ENCODE measurements at regions not wholly inside any gene's neighbourhood (a gene's known extent, or its start where the extent isn't known, plus 50 kb on each side); places are given as distances from the start of the nearest gene placed in this dataset.

DNA sequence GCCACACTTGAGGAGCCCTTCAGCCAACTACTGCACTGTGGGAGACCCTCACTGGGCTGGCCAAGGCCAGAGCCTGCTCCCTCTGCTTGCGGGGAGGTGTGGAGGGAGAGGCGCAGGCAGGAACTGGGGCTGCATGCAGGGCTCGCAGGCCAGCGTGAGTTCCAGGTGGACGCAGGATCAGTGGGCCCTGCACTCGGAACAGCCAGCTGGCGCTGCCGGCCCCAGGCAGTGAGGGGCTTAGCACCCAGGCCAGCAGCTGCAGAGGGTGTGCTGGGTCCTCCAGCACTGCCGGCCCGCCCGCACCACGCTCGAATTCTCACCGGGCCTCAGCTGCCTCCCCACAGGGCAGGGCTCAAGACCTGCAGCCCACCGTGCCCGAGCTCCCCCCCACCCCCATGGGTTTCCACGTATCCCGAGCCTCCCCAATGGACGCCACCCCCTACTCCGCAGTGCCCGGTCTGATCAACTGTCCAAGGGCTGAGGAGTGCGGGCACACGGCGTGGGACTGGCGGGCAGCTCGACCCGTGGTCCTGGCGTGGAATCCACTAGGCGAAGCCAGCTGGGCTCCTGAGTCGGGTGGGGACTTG is 1293.8 kb upstream of the PCDH9 start:
- TF ChIP-seq, protein P1, sequence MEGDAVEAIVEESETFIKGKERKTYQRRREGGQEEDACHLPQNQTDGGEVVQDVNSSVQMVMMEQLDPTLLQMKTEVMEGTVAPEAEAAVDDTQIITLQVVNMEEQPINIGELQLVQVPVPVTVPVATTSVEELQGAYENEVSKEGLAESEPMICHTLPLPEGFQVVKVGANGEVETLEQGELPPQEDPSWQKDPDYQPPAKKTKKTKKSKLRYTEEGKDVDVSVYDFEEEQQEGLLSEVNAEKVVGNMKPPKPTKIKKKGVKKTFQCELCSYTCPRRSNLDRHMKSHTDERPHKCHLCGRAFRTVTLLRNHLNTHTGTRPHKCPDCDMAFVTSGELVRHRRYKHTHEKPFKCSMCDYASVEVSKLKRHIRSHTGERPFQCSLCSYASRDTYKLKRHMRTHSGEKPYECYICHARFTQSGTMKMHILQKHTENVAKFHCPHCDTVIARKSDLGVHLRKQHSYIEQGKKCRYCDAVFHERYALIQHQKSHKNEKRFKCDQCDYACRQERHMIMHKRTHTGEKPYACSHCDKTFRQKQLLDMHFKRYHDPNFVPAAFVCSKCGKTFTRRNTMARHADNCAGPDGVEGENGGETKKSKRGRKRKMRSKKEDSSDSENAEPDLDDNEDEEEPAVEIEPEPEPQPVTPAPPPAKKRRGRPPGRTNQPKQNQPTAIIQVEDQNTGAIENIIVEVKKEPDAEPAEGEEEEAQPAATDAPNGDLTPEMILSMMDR (IDR thresholded peaks at IDR 0.05): no peak
- TF ChIP-seq POLR2AphosphoS5 (IDR thresholded peaks at IDR 0.05) (no peak), EP300 (IDR thresholded peaks at IDR 0.05) (no peak), POLR2A (IDR thresholded peaks at IDR 0.05) (no peak)
- Histone ChIP-seq H3K4me1 (no peaks in the 10 kb centered on the region), H3K9me3 (peaks cover 0 to 26% (median 3%) of the 10 kb centered on the region in 4 donors), H3K27me3 (no peaks in the 10 kb centered on the region), H3K27ac (no peak overlapping the region), H3K36me3 (no peaks in the 10 kb centered on the region), H3K4me3 (no peak overlapping the region)
- DNase-seq (peak in 1 of 2 donors; percentile 70), ATAC-seq (ENCODE audit: low FRiP score in 2 of 2) (peak in 1 of 2 donors; percentile 30)
- WGBS, 2 donors: 81 to 93% methylated on average over 11 to 29 of the region's 30 CpGs

DNA sequence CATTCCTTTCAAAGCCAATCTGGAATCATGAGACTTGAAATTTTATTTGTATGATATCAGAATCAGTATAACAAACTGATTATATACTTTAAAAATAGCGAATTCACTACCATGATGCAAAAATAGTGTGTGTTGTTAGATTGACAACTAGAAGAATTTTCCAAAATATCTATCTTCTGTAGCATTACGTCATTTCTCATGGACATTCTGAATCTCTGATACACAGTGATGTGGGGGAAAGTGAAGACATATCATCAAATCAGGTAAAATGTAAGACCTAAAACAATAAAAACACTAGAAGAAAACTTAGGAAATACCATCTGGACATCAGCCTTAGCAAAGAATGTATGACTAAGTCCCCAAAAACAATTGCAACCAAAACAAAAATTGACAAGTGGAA is 1292.0 kb upstream of the PCDH9 start:
- H3K27ac ChIP-seq: no peak overlapping the region
- TF ChIP-seq, protein P1 (IDR thresholded peaks at IDR 0.05): no peak
- TF ChIP-seq POLR2AphosphoS5 (IDR thresholded peaks at IDR 0.05): no peak
- TF ChIP-seq EP300 (IDR thresholded peaks at IDR 0.05): no peak
- no peak for TF ChIP-seq POLR2A (IDR thresholded peaks at IDR 0.05)
- H3K27me3 ChIP-seq: no peaks in the 10 kb centered on the region
- H3K4me1 ChIP-seq: no peaks in the 10 kb centered on the region
- H3K36me3 ChIP-seq: no peaks in the 10 kb centered on the region
- peaks cover 0 to 14% (median 3%) of the 10 kb centered on the region in 4 donors for H3K9me3 ChIP-seq
- DNase-seq (no peak), ATAC-seq (ENCODE audit: low FRiP score in 2 of 2) (no peak)
- 44 to 86% methylated on average over 2 of the region's 2 CpGs for WGBS, 2 donors
- no peak overlapping the region for H3K4me3 ChIP-seq

DNA sequence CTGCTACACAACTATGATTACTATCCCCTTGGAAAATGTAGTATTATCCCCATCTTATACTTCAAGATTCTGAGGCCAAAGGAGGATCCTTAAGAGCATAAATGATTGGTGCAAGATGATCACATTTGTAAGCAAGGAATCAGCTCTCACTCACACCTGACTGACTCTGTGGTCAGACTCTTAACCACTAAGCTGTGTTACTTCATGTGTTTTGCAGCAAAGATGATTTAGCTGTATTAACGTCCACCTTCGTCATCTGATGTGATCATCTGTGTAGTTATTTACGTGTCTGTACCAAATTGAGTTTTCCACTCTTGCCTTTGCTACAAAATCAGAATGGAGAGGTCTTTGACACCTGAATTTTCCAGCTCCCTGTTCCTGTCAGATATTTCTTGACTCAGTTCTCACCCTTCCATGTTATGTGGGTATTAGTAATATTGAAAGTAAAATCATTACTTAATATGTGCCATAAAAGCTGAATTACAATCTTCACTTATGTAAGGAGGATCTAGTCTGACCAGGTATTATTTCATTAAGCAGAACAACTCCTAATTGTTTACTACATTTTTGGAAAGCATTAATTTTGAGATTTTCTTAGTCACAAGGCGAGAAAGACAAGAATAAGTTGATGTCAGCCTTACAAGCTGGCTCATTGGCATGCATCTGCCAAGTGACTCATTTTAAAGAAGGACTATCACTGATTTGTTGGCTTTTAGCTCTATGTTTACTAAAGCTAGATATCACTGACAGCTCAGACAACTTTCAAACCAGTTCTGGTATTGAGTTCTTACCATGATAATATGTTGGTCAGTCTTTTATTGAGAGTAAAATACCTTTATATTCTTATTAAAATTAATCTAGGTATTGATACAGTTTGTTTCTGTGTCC is 1279.8 kb upstream of the PCDH9 start:
- H3K9me3 ChIP-seq: peaks cover 0 to 5% (median 0%) of the 10 kb centered on the region in 4 donors
- DNase-seq: no peak
- H3K36me3 ChIP-seq: no peaks in the 10 kb centered on the region
- ATAC-seq (ENCODE audit: low FRiP score in 2 of 2): no peak
- H3K27ac ChIP-seq: no peak overlapping the region
- H3K4me3 ChIP-seq: no peak overlapping the region
- TF ChIP-seq EP300 (IDR thresholded peaks at IDR 0.05) (no peak), POLR2AphosphoS5 (IDR thresholded peaks at IDR 0.05) (no peak), POLR2A (IDR thresholded peaks at IDR 0.05) (no peak)
- TF ChIP-seq, protein P1 (IDR thresholded peaks at IDR 0.05): no peak
- H3K4me1 ChIP-seq: no peaks in the 10 kb centered on the region
- WGBS, 2 donors: 80 to 88% methylated on average over 4 of the region's 4 CpGs
- no peaks in the 10 kb centered on the region for H3K27me3 ChIP-seq

DNA sequence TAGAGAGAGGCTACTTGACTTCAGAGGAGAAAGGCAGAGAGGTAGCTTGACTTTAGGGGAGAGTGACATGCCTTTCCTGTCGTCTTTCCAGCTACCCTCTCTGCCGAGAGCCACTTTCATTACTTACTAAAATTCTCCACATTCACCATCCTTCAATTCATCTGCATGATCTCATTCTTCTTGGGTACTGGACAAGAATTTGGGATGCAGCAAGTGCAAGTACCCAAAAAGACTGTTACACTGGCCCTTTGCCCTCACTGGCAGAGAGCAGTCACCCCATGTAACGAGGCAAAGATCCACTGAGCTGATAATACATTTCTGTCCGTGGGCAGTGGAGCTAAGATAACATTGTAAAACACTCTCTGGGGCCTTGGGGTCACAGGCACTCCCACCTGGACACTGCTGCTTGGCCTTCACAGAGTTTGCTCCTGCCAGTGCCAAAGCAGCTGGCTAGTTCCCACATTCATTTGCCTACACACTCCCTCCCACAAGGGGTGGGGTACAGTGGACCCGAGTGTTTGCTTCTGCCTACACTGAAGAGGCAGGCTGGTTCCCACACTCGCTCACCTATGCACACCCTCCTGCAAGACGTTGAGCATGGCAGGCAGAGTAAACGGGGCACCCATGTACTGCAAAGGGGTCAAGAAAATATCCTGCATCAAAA is 1276.9 kb upstream of the PCDH9 start:
- Histone ChIP-seq H3K9me3 (peaks cover 0 to under 1% (median 0%) of the 10 kb centered on the region in 4 donors), H3K36me3 (no peaks in the 10 kb centered on the region), H3K4me3 (no peak overlapping the region), H3K27ac (no peak overlapping the region), H3K4me1 (no peaks in the 10 kb centered on the region), H3K27me3 (no peaks in the 10 kb centered on the region)
- peak; percentile 12 to 30 for ATAC-seq (ENCODE audit: low FRiP score in 2 of 2)
- no peak for TF ChIP-seq POLR2AphosphoS5 (IDR thresholded peaks at IDR 0.05)
- TF ChIP-seq EP300 (IDR thresholded peaks at IDR 0.05): no peak
- no peak for TF ChIP-seq POLR2A (IDR thresholded peaks at IDR 0.05)
- TF ChIP-seq, protein P1 (IDR thresholded peaks at IDR 0.05): no peak
- no peak for DNase-seq
- WGBS, 2 donors: 56 to 71% methylated on average over 8 of the region's 8 CpGs

All from upper lobe of left lung (tissue), 6 donors.